Activated naive CD8-positive, alpha-beta T cell treated with anti-CD3 and anti-CD28 coated beads for 36 hours (primary cell): ENCODE measurements at regions not wholly inside any gene's neighbourhood (a gene's known extent, or its start where the extent isn't known, plus 50 kb on each side); places are given as distances from the start of the nearest gene placed in this dataset.
"Not testable (repeated sequence)": the region's sequence is repeated elsewhere in the genome, so short reads cannot be mapped to it uniquely, and the experiment has no call there.

Source experiments
- DNase-seq: peaks from one replicate; pipeline ENCODE4 v3.0.0; 2021
- H3K27ac Mint-ChIP-seq: one replicate; pipeline ENCODE4 v1.8.0; 2022; ENCODE audit warnings: mild to moderate bottlenecking, moderate library complexity, mixed read lengths
- H3K27me3 Mint-ChIP-seq: one replicate; pipeline ENCODE4 v1.8.0; 2022; ENCODE audit warnings: mild to moderate bottlenecking, mixed read lengths
- H3K36me3 Mint-ChIP-seq: one replicate; pipeline ENCODE4 v1.8.0; 2021; ENCODE audit warnings: mild to moderate bottlenecking, mixed read lengths
- H3K4me1 Mint-ChIP-seq: one replicate; pipeline ENCODE4 v1.8.0; 2021; ENCODE audit warnings: mixed read lengths
- H3K4me3 Mint-ChIP-seq: one replicate; pipeline ENCODE4 v1.8.0; 2022; ENCODE audit warnings: mild to moderate bottlenecking, moderate library complexity, mixed read lengths
- H3K9me3 Mint-ChIP-seq: one replicate; pipeline ENCODE4 v1.8.0; 2022; ENCODE audit warnings: mixed read lengths

GRCh38 chr13:80931118-80931517 is 590.2 kb upstream of the SPRY2 start:
- H3K27ac Mint-ChIP-seq = no peak overlapping the region

DNA sequence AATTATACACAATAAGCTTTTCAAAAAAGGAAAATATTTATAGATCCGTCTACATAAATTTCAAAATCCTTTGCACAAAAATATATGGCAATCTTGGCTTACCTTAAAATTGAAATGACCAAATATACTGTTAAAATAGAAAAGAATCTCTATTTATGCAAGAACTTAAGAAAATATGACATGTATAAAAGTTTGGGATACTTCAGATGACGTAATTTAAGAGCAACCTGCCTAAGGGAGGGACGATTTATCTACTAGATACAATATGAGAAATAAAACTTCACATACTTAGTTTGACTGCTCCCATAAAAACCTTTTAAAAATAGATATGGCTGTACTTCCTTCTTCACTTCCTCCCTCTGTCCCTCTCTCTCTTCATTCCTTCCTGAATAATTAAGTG is 587.3 kb upstream of the SPRY2 start:
- Mint-ChIP-seq H3K27me3 (no peaks in the 10 kb centered on the region), H3K4me1 (no peaks in the 10 kb centered on the region), H3K27ac (no peak overlapping the region), H3K36me3 (no peaks in the 10 kb centered on the region), H3K9me3 (no peaks in the 10 kb centered on the region), H3K4me3 (no peak overlapping the region)
- DNase-seq = no peak

More at GRCh38 chr13:80931118-80931517, 590.2 kb upstream of the SPRY2 start:
- no peaks in the 10 kb centered on the region for H3K36me3 Mint-ChIP-seq
- H3K9me3 Mint-ChIP-seq = peaks cover 3% of the 10 kb centered on the region
- H3K4me3 Mint-ChIP-seq = no peak overlapping the region
- H3K4me1 Mint-ChIP-seq = no peaks in the 10 kb centered on the region
- no peak for DNase-seq
- H3K27me3 Mint-ChIP-seq = no peaks in the 10 kb centered on the region

- not testable (repeated sequence) for H3K4me1 Mint-ChIP-seq, H3K27me3 Mint-ChIP-seq, H3K36me3 Mint-ChIP-seq, H3K27ac Mint-ChIP-seq, H3K4me3 Mint-ChIP-seq, H3K9me3 Mint-ChIP-seq, DNase-seq
These were observed 585.1 kb upstream of the SPRY2 start for GRCh38 chr13:80926024-80926423.

DNA sequence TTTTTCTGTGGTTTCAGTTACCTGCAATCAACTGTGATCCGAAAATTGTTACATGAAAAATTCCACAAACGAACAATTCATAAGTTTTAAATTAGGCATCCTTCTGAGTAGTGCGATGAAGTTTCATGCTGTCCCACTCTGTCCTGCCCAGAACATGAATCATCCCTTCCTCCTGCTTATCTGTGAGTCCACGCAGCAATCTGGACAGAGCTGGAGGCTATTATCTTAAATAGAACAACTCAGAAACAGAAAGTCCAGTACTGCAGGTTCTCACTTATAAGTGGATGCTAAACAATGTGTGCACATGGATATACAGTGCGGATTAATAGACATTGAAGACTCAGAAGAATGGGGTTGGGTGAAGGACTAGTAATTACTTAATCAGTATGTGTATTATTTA is 583.7 kb upstream of the SPRY2 start:
- DNase-seq = no peak
- Mint-ChIP-seq H3K36me3 (no peaks in the 10 kb centered on the region), H3K4me3 (no peak overlapping the region), H3K9me3 (no peaks in the 10 kb centered on the region), H3K27ac (no peak overlapping the region), H3K27me3 (no peaks in the 10 kb centered on the region), H3K4me1 (no peaks in the 10 kb centered on the region)

DNA sequence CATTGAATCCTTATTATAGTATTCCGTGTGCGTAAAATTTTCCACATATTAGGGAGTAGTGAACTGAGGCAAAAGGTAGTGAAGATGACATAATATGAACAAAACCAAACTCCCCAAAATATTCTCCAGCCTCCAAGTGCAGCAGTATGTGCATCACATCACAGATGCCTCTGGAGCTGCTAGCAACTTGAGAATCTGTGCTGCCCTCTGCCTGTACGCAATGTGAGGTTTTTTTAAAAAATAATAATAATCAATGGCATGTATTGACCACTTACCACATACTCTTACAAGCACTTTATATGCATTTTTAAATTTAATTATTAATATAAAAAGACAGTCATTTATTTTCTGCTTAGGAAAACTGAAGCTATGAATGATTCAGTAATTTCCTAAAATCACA is 583.0 kb upstream of the SPRY2 start:
- no peaks in the 10 kb centered on the region for H3K27me3 Mint-ChIP-seq
- no peak overlapping the region for H3K27ac Mint-ChIP-seq
- no peak overlapping the region for H3K4me3 Mint-ChIP-seq
- H3K36me3 Mint-ChIP-seq = no peaks in the 10 kb centered on the region
- no peaks in the 10 kb centered on the region for H3K9me3 Mint-ChIP-seq
- DNase-seq = no peak
- H3K4me1 Mint-ChIP-seq = no peaks in the 10 kb centered on the region

- H3K4me3 Mint-ChIP-seq = no peak overlapping the region
- no peak overlapping the region for H3K27ac Mint-ChIP-seq
- no peaks in the 10 kb centered on the region for H3K27me3 Mint-ChIP-seq
- DNase-seq = no peak
- H3K36me3 Mint-ChIP-seq = no peaks in the 10 kb centered on the region
- no peaks in the 10 kb centered on the region for H3K9me3 Mint-ChIP-seq
- H3K4me1 Mint-ChIP-seq = no peaks in the 10 kb centered on the region
These were observed 581.0 kb upstream of the SPRY2 start for GRCh38 chr13:80921971-80922370.

DNA sequence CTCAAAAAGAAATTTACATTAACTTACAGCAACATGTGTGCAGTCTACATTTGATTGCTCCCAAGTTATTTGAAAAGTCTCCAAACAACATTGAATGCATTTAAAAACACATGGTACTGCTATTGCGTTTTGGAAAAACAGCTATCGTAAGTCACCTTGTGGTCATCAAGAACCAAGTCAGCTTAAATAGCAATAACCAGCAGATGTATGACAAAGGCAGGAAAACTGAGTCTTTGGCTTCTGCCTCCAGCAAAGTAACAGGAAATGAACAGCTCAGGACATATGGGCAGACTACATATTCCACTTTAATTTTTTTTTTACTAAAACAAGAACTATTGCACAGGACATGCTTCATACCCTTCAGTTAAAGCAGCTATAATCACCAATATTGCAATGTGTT is 580.6 kb upstream of the SPRY2 start:
- DNase-seq = no peak
- no peak overlapping the region for H3K27ac Mint-ChIP-seq
- H3K36me3 Mint-ChIP-seq = no peaks in the 10 kb centered on the region
- H3K27me3 Mint-ChIP-seq = no peaks in the 10 kb centered on the region
- no peaks in the 10 kb centered on the region for H3K4me1 Mint-ChIP-seq
- H3K9me3 Mint-ChIP-seq = no peaks in the 10 kb centered on the region
- H3K4me3 Mint-ChIP-seq = no peak overlapping the region

DNA sequence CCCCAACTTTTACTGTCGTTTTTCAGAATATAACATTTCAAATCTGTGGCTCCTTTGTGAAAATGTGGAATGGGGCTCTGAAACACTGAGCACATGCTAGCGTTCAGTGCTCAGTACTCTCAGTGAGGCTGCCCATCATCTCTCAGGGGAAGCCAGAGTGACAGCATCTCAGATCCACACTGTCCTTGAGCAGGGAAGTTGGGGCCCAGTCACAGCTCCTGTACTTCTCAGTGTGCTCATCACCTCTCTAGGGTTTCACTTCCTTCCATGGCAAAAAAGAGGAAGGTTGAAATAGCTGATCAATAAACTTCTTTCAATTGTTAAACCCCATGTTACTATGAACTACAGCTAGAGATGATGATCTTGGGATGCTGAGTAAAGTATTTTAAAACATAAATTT is 565.9 kb upstream of the SPRY2 start:
- no peaks in the 10 kb centered on the region for H3K4me1 Mint-ChIP-seq
- H3K27me3 Mint-ChIP-seq = no peaks in the 10 kb centered on the region
- no peak overlapping the region for H3K4me3 Mint-ChIP-seq
- H3K36me3 Mint-ChIP-seq = no peaks in the 10 kb centered on the region
- peaks cover 4% of the 10 kb centered on the region for H3K9me3 Mint-ChIP-seq
- no peak overlapping the region for H3K27ac Mint-ChIP-seq
- no peak for DNase-seq

DNA sequence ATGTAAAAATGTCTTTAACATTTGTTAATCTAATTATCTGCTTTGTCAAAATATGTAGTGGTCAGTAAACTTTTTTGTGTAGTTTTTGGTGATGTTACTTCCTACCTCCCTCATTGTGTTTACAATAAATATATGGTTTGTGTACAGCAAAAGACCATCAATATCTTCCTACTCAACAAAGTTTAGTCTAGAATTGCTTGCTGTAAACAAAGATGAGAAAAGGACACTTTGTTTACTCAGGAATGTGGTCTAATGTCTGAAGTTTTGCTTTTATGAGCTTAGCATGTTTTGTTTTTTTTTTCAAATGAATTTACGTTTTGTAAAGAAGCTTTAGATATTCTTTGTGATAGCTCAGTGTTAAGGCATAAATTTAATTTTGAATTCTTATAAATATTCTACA is 563.5 kb upstream of the SPRY2 start:
- Mint-ChIP-seq H3K36me3 (no peaks in the 10 kb centered on the region), H3K4me1 (no peaks in the 10 kb centered on the region), H3K27ac (no peak overlapping the region)

GRCh38 chr13:80903911-80904310 is 563.0 kb upstream of the SPRY2 start:
- H3K27ac Mint-ChIP-seq = no peak overlapping the region
- no peak for DNase-seq
- H3K4me1 Mint-ChIP-seq = no peaks in the 10 kb centered on the region
- H3K36me3 Mint-ChIP-seq = no peaks in the 10 kb centered on the region
- peaks cover 2% of the 10 kb centered on the region for H3K9me3 Mint-ChIP-seq
- no peak overlapping the region for H3K4me3 Mint-ChIP-seq
- no peaks in the 10 kb centered on the region for H3K27me3 Mint-ChIP-seq

More for the DNA sequence above, 563.5 kb upstream of the SPRY2 start:
- Mint-ChIP-seq H3K4me3 (no peak overlapping the region), H3K27me3 (no peaks in the 10 kb centered on the region), H3K9me3 (peaks cover 2% of the 10 kb centered on the region)
- DNase-seq = no peak

- Mint-ChIP-seq H3K9me3 (peaks cover 2% of the 10 kb centered on the region), H3K27ac (no peak overlapping the region)
- no peak for DNase-seq
These were observed 560.6 kb upstream of the SPRY2 start for GRCh38 chr13:80901530-80901929.

DNA sequence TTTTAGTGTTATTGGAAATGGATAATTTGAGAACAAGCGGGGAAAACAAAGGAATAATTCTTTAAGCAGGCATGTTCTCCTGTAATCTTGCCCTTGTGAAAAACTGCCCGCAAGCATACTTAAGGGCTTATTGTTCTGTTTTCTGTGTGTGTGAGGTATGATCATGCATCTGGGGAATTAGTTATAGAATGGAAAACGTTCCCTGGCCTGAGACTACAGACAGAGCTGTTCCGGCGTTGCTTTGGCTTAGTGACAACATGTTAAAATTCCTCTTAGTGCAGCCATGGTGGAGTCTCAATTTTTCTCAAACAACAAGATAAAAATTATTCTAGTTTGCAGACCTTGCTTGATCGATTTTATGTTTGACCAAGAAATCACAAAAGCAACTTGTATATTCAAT is 560.2 kb upstream of the SPRY2 start:
- no peak for DNase-seq
- H3K4me3 Mint-ChIP-seq = no peak overlapping the region
- H3K36me3 Mint-ChIP-seq = no peaks in the 10 kb centered on the region
- H3K4me1 Mint-ChIP-seq = no peaks in the 10 kb centered on the region
- no peaks in the 10 kb centered on the region for H3K27me3 Mint-ChIP-seq
- no peak overlapping the region for H3K27ac Mint-ChIP-seq
- peaks cover 2% of the 10 kb centered on the region for H3K9me3 Mint-ChIP-seq

More at GRCh38 chr13:80901530-80901929, 560.6 kb upstream of the SPRY2 start:
- no peak overlapping the region for H3K4me3 Mint-ChIP-seq
- no peaks in the 10 kb centered on the region for H3K27me3 Mint-ChIP-seq
- no peaks in the 10 kb centered on the region for H3K4me1 Mint-ChIP-seq
- no peaks in the 10 kb centered on the region for H3K36me3 Mint-ChIP-seq

DNA sequence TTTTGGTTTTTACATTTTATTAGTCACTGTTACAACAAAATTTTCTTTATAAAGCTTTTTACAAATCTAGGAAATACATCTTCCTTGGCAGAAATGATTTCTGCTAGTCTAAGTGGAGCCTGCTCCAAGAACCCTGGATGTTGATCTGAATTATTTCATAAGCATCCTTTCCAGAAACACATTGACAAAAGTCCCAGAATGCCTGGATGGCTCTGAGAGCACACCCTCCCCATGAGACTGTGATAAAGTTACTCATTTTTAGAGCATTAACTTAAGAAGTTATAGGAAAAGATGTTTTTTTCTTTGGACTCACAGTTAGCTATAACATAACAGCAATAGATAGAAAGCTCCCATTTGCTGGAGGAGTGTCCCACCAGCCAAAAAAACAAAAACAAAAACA is 559.6 kb upstream of the SPRY2 start:
- Mint-ChIP-seq H3K4me3 (no peak overlapping the region), H3K27ac (no peak overlapping the region), H3K27me3 (no peaks in the 10 kb centered on the region), H3K4me1 (no peaks in the 10 kb centered on the region), H3K9me3 (peaks cover 2% of the 10 kb centered on the region), H3K36me3 (no peaks in the 10 kb centered on the region)
- no peak for DNase-seq

DNA sequence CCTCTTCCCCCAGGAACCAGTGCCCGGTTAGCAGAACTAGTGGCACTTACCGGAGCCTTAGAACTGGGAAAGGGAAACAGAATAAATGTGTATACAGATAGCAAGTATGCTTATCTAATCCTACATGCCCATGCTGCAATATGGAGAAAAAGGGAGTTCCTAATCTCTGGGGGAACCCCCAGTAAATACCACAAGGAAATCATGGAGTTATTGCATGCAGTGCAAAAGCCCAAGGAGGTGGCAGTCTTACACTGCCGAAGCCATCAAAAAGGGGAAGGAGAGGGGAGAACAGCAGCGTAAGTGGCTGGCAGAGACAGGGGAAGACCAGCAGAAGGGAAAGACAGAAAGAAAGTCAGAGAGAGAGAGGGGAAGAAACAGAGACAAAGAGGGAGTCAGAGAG is 556.7 kb upstream of the SPRY2 start:
- H3K27ac Mint-ChIP-seq, H3K4me3 Mint-ChIP-seq, H3K4me1 Mint-ChIP-seq, H3K9me3 Mint-ChIP-seq, H3K36me3 Mint-ChIP-seq, DNase-seq, H3K27me3 Mint-ChIP-seq: not testable (repeated sequence)

DNA sequence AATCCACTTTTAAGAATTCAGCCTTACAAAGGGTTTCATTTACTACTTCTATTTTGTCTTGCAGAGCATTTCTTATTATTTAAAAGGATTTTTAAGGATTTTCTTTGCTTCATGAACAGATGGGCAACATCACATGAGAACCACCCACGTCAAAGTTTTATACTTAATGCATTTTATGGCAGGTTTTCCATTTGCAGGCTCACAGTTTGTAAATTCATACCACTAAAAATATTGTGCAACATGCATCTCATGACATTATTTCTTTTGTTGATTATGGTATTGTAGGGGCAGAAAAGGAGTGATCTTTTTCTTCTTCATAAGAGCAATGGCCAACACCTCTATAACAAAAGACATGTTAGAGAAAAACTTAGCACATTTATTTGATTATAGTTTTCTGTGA is 554.0 kb upstream of the SPRY2 start:
- Mint-ChIP-seq H3K9me3 (no peaks in the 10 kb centered on the region), H3K4me3 (no peak overlapping the region), H3K36me3 (no peaks in the 10 kb centered on the region), H3K27ac (no peak overlapping the region), H3K4me1 (no peaks in the 10 kb centered on the region), H3K27me3 (no peaks in the 10 kb centered on the region)
- DNase-seq = no peak

- Mint-ChIP-seq H3K9me3 (peaks cover 2% of the 10 kb centered on the region), H3K4me3 (no peak overlapping the region), H3K27ac (no peak overlapping the region), H3K4me1 (no peaks in the 10 kb centered on the region), H3K36me3 (no peaks in the 10 kb centered on the region), H3K27me3 (no peaks in the 10 kb centered on the region)
- no peak for DNase-seq
These were observed 548.9 kb upstream of the SPRY2 start for GRCh38 chr13:80889829-80890228.

- Mint-ChIP-seq H3K9me3 (peaks cover 2% of the 10 kb centered on the region), H3K4me1 (no peaks in the 10 kb centered on the region), H3K27ac (no peak overlapping the region), H3K36me3 (no peaks in the 10 kb centered on the region), H3K27me3 (no peaks in the 10 kb centered on the region), H3K4me3 (no peak overlapping the region)
- DNase-seq = no peak
These were observed 547.5 kb upstream of the SPRY2 start for GRCh38 chr13:80888390-80888789.
